ENCODE measurements at regions not wholly inside any gene's neighbourhood (a gene's known extent, or its start where the extent isn't known, plus 50 kb on each side); places are given as distances from the start of the nearest gene placed in this dataset.

DNA sequence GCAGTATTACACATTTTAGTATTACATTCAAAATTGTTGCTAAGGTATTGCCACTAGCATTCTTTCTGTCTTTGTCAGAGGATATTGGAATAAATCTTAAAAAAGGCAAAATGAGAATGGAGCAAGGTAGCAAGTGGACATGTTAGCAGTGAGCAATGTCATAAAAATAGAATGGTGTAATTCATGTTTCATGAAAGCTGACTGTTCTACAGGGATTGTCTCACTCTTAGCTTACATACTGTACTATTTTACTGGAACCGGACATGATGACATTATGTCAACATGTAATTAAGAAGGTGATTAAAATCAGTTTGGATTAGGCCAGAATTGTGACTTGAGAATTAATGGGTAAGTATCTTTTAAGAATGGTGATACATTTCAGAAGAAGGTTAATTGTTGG, 1086.2 kb downstream of the STIM2 start:
- Histone ChIP-seq H3K4me1 (no peaks in the 10 kb centered on the region), H3K4me3 (no peak overlapping the region), H3K27me3 (no peaks in the 10 kb centered on the region), H3K9me3 (no peaks in the 10 kb centered on the region), H3K36me3 (no peaks in the 10 kb centered on the region), H3K27ac (no peak overlapping the region)
- WGBS, 2 donors: 72 to 91% methylated on average over 1 of the region's 1 CpG
- DNase-seq (no peak), ATAC-seq (ENCODE audit: low FRiP score in 2 of 2) (no peak)
- TF ChIP-seq, protein P1, sequence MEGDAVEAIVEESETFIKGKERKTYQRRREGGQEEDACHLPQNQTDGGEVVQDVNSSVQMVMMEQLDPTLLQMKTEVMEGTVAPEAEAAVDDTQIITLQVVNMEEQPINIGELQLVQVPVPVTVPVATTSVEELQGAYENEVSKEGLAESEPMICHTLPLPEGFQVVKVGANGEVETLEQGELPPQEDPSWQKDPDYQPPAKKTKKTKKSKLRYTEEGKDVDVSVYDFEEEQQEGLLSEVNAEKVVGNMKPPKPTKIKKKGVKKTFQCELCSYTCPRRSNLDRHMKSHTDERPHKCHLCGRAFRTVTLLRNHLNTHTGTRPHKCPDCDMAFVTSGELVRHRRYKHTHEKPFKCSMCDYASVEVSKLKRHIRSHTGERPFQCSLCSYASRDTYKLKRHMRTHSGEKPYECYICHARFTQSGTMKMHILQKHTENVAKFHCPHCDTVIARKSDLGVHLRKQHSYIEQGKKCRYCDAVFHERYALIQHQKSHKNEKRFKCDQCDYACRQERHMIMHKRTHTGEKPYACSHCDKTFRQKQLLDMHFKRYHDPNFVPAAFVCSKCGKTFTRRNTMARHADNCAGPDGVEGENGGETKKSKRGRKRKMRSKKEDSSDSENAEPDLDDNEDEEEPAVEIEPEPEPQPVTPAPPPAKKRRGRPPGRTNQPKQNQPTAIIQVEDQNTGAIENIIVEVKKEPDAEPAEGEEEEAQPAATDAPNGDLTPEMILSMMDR (IDR thresholded peaks at IDR 0.05): no peak
- no peak for TF ChIP-seq POLR2A (IDR thresholded peaks at IDR 0.05)
- TF ChIP-seq EP300 (IDR thresholded peaks at IDR 0.05): no peak
- TF ChIP-seq POLR2AphosphoS5 (IDR thresholded peaks at IDR 0.05): no peak

DNA sequence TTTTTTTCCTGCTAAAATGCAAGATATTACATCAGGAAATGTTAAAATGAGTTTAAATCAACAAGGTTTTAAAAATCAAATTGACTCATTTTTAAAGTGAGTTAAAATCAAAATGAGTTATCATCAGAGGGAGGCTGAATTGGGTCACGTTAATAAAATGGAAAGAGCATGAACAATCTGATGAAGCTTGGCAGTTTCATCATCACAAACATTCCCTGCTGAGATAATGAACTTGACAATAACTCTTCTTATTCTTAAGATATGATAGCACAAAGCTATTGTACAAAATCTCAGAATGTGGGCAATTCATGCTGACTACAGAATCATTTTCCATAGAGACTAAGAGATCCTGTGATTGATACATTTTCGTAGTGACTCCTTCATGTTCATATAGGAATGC, 1086.7 kb downstream of the STIM2 start:
- DNase-seq (no peak), ATAC-seq (ENCODE audit: low FRiP score in 2 of 2) (no peak)
- H3K4me1 ChIP-seq: no peaks in the 10 kb centered on the region
- TF ChIP-seq POLR2AphosphoS5 (IDR thresholded peaks at IDR 0.05) (no peak), EP300 (IDR thresholded peaks at IDR 0.05) (no peak), POLR2A (IDR thresholded peaks at IDR 0.05) (no peak)
- TF ChIP-seq, protein P1 (IDR thresholded peaks at IDR 0.05): no peak
- no peak overlapping the region for H3K27ac ChIP-seq
- H3K27me3 ChIP-seq: no peaks in the 10 kb centered on the region
- no peak overlapping the region for H3K4me3 ChIP-seq
- no peaks in the 10 kb centered on the region for H3K9me3 ChIP-seq
- H3K36me3 ChIP-seq: no peaks in the 10 kb centered on the region
- 79 to 86% methylated on average over 2 of the region's 2 CpGs for WGBS, 2 donors

DNA sequence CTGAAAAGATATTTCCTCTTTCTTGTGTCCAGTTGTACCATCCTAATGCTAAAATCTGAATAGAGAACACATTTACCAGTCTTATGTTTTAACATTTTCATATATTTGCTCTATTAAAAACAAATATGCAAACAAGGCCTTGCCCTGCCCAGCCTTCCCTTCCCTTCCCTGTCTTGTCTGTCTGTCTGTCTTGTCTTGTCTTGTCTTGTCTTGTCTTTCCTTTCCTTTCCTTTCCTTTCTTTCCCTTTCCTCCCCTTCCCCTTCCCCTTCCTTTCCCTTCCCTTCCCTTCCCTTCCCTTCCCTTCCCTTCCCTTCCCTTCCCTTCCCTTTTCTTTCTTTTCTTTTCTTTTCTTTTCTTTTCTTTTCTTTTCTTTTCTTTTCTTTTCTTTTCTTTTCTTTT, 1103.5 kb downstream of the STIM2 start:
- DNase-seq: no peak
- Histone ChIP-seq H3K36me3 (no peaks in the 10 kb centered on the region), H3K4me3 (no peak overlapping the region), H3K27me3 (no peaks in the 10 kb centered on the region), H3K27ac (no peak overlapping the region), H3K4me1 (no peaks in the 10 kb centered on the region), H3K9me3 (no peaks in the 10 kb centered on the region)
- no peak for TF ChIP-seq POLR2AphosphoS5 (IDR thresholded peaks at IDR 0.05)
- TF ChIP-seq POLR2A (IDR thresholded peaks at IDR 0.05): no peak
- TF ChIP-seq, protein P1 (IDR thresholded peaks at IDR 0.05): no peak
- no peak for TF ChIP-seq EP300 (IDR thresholded peaks at IDR 0.05)
- ATAC-seq (ENCODE audit: low FRiP score in 2 of 2): no peak

DNA sequence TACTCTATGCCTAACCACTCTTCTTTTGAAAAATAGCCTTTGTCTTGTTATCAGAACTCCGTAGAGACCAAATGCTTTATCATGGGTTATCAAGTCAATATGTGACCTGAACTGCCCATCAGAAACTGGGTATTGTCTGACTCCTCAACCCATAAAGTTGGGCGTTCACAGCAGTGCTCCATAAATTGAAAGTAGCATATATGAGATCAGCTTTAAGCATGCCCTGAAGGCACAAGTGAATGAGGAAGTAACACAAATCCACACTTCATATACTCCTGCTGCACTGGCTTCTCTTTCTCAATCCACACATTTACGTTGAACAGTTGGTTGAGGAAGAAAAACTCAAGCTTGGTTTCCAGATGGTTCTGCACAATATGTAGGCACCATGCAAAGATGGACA, 1106.0 kb downstream of the STIM2 start:
- no peaks in the 10 kb centered on the region for H3K27me3 ChIP-seq
- no peak overlapping the region for H3K27ac ChIP-seq
- WGBS, 2 donors: 80% methylated on average over 3 of the region's 3 CpGs
- no peak for TF ChIP-seq EP300 (IDR thresholded peaks at IDR 0.05)
- TF ChIP-seq, protein P1 (IDR thresholded peaks at IDR 0.05): no peak
- TF ChIP-seq POLR2AphosphoS5 (IDR thresholded peaks at IDR 0.05): no peak
- TF ChIP-seq POLR2A (IDR thresholded peaks at IDR 0.05): no peak
- no peak overlapping the region for H3K4me3 ChIP-seq
- no peaks in the 10 kb centered on the region for H3K9me3 ChIP-seq
- DNase-seq (no peak), ATAC-seq (ENCODE audit: low FRiP score in 2 of 2) (no peak)
- H3K4me1 ChIP-seq: no peaks in the 10 kb centered on the region
- no peaks in the 10 kb centered on the region for H3K36me3 ChIP-seq

DNA sequence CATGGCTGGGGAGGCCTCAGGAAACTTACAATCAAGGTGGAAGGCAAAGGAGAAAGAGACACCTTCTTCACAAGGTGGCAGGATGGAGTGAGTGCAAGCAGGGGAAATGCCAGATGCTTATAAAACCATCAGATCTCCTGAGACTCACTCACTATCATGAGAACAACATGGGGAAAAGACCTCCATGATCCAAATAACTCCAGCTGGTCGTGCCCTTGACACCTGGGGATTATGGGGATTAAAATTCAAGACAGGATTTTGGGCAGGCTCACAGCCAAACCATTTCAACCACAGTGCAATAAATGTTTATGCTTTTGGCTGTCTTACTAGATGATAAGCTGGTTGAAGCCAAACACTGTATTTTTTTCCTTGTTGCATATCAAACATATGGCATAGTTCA, 1112.4 kb downstream of the STIM2 start:
- WGBS, 2 donors: 40 to 45% methylated on average over 1 of the region's 1 CpG
- H3K4me1 ChIP-seq: peaks cover 0 to 4% (median 0%) of the 10 kb centered on the region in 4 donors
- no peaks in the 10 kb centered on the region for H3K27me3 ChIP-seq
- TF ChIP-seq, protein P1 (IDR thresholded peaks at IDR 0.05): no peak
- TF ChIP-seq POLR2A (IDR thresholded peaks at IDR 0.05) (no peak), POLR2AphosphoS5 (IDR thresholded peaks at IDR 0.05) (no peak), EP300 (IDR thresholded peaks at IDR 0.05) (no peak)
- H3K27ac ChIP-seq: no peak overlapping the region
- no peak overlapping the region for H3K4me3 ChIP-seq
- DNase-seq (no peak), ATAC-seq (ENCODE audit: low FRiP score in 2 of 2) (no peak)
- no peaks in the 10 kb centered on the region for H3K36me3 ChIP-seq
- no peaks in the 10 kb centered on the region for H3K9me3 ChIP-seq
